Neural cell (in vitro differentiated cells): ENCODE measurements at regions not wholly inside any gene's neighbourhood (a gene's known extent, or its start where the extent isn't known, plus 50 kb on each side); places are given as distances from the start of the nearest gene placed in this dataset.

Source experiments
- CTCF ChIP-seq: fragments of 450-650 bp; IDR thresholded peaks from 2 replicates; pipeline ENCODE4 v1.5.1; 2014; ENCODE audit warnings: antibody characterized with exemption, mild to moderate bottlenecking, moderate library complexity; ENCODE audit not compliant: poor library complexity, severe bottlenecking
- EZH2 ChIP-seq: fragments of 200-600, 300-800 bp; shearing (Covaris generic), sonication (generic); IDR thresholded peaks from 2 replicates; pipeline ENCODE4 v1.6.1; 2014; ENCODE audit warnings: antibody characterized with exemption, low read length, borderline replicate concordance, mild to moderate bottlenecking; ENCODE audit not compliant: insufficient read depth, poor library complexity, severe bottlenecking
- POLR2AphosphoS5 ChIP-seq: IDR thresholded peaks from 2 replicates; pipeline ENCODE4 v1.6.1; 2012
- RAD21 ChIP-seq: fragments of 450-650 bp; conservative IDR thresholded peaks from 2 replicates; pipeline ENCODE4 v1.6.1; 2014; ENCODE audit warnings: antibody characterized with exemption, mild to moderate bottlenecking, moderate library complexity
- SMC3 ChIP-seq: fragments of 450-650 bp; conservative IDR thresholded peaks from 2 replicates; pipeline ENCODE4 v1.6.1; 2014; ENCODE audit warnings: antibody characterized with exemption, mild to moderate bottlenecking, moderate library complexity; ENCODE audit not compliant: poor library complexity
- TAF1 ChIP-seq: IDR thresholded peaks from 2 replicates; pipeline ENCODE4 v1.6.1; 2012; ENCODE audit warnings: low read depth

- no peak for TF ChIP-seq CTCF
- no peak for TF ChIP-seq EZH2
- no peak for TF ChIP-seq POLR2AphosphoS5
- no peak for TF ChIP-seq TAF1
- TF ChIP-seq SMC3, result no peak
- TF ChIP-seq RAD21, result no peak
Measured at GRCh38 chr9:87234854-87235253, 262.8 kb upstream of the DAPK1 start.
